OCI-LY3 (cell line): ENCODE measurements at regions not wholly inside any gene's neighbourhood (a gene's known extent, or its start where the extent isn't known, plus 50 kb on each side); places are given as distances from the start of the nearest gene placed in this dataset.

Experiments
- H2AFZ ChIP-seq: fragments of 200-600, 300-600 bp; shearing (Covaris generic); 2 replicates; pipeline ENCODE4 v1.6.0; 2014; ENCODE audit warnings: antibody characterized with exemption, low read depth, low read length
- H3K27ac ChIP-seq: fragments of 200-600, 300-600 bp; sonication (generic); 2 replicates; pipeline ENCODE4 v1.5.1; 2014; ENCODE audit warnings: mild to moderate bottlenecking, low read length, moderate library complexity, mixed read lengths
- H3K27me3 ChIP-seq: fragments of 200-600, 300-600 bp; sonication (generic); 2 replicates; pipeline ENCODE4 v1.6.1; 2014; ENCODE audit warnings: low read depth, low read length, mixed read lengths
- H3K36me3 ChIP-seq: fragments of 200-600, 300-600 bp; sonication (generic); replicated peaks from 2 replicates; pipeline ENCODE3; 2014; ENCODE audit warnings: low read depth, low read length, mixed read lengths
- H3K4me1 ChIP-seq: fragments of 300-600, 200-600 bp; sonication (generic); 2 replicates; pipeline ENCODE4 v1.6.1; 2014; ENCODE audit warnings: low read length, mixed read lengths
- H3K4me2 ChIP-seq: fragments of 200-600, 300-600 bp; sonication (generic); 2 replicates; pipeline ENCODE4 v1.6.1; 2014; ENCODE audit warnings: low read length, mixed read lengths
- H3K4me3 ChIP-seq: fragments of 300-600, 200-600 bp; sonication (generic); 2 replicates; pipeline ENCODE4 v1.5.1; 2014; ENCODE audit warnings: antibody characterized with exemption, mild to moderate bottlenecking, low read length, moderate library complexity
- H3K79me2 ChIP-seq: fragments of 300-600, 200-600 bp; shearing (Covaris generic); 2 replicates; pipeline ENCODE4 v1.6.1; 2014; ENCODE audit warnings: mild to moderate bottlenecking, low read length, mixed read lengths
- H3K9ac ChIP-seq: fragments of 300-600, 200-600 bp; shearing (Covaris generic); 2 replicates; pipeline ENCODE4 v1.6.0; 2014; ENCODE audit warnings: mild to moderate bottlenecking, low read length, moderate library complexity
- H3K9me3 ChIP-seq: fragments of 200-600, 300-600 bp; shearing (Covaris generic); 2 replicates; pipeline ENCODE4 v1.6.1; 2014; ENCODE audit warnings: low read length, mixed read lengths; ENCODE audit not compliant: insufficient read depth
- H4K20me1 ChIP-seq: fragments of 200-600, 300-600 bp; sonication (generic); 2 replicates; pipeline ENCODE4 v1.6.1; 2016; ENCODE audit warnings: low read length, mixed read lengths; ENCODE audit not compliant: insufficient read depth
- CTCF ChIP-seq: fragments of 200-600, 300-600 bp; sonication (generic); IDR thresholded peaks from 2 replicates; pipeline ENCODE4 v1.5.1; 2014; ENCODE audit warnings: antibody characterized with exemption, low read length, low read depth
- EZH2phosphoT487 ChIP-seq: fragments of 200-600 bp; shearing (Covaris generic); IDR thresholded peaks from 2 replicates; pipeline ENCODE4 v1.6.1; 2018; ENCODE audit warnings: antibody characterized with exemption, mixed run types, low read depth

- H3K79me2 ChIP-seq, result no peaks in the 10 kb centered on the region
- H2AFZ ChIP-seq, result no peak overlapping the region
- no peaks in the 10 kb centered on the region for H4K20me1 ChIP-seq
- no peak overlapping the region for H3K9ac ChIP-seq
- H3K4me2 ChIP-seq, result no peak overlapping the region
- H3K4me1 ChIP-seq, result no peaks in the 10 kb centered on the region
- no peaks in the 10 kb centered on the region for H3K36me3 ChIP-seq
- no peaks in the 10 kb centered on the region for H3K9me3 ChIP-seq
- H3K4me3 ChIP-seq, result no peak overlapping the region
- peaks cover 30% of the 10 kb centered on the region for H3K27me3 ChIP-seq
- TF ChIP-seq CTCF (no peak), EZH2phosphoT487 (no peak)
- no peak overlapping the region for H3K27ac ChIP-seq
These were observed 73.0 kb upstream of the EPHB3 start for GRCh38 chr3:184488577-184488976.

- H3K79me2 ChIP-seq, result no peaks in the 10 kb centered on the region
- no peak overlapping the region for H2AFZ ChIP-seq
- no peaks in the 10 kb centered on the region for H3K9me3 ChIP-seq
- H3K4me3 ChIP-seq, result no peak overlapping the region
- TF ChIP-seq CTCF (no peak), EZH2phosphoT487 (no peak)
- H3K27ac ChIP-seq, result no peak overlapping the region
- H3K27me3 ChIP-seq, result peaks cover 36% of the 10 kb centered on the region
- H3K4me2 ChIP-seq, result no peak overlapping the region
- H3K9ac ChIP-seq, result no peak overlapping the region
- H4K20me1 ChIP-seq, result no peaks in the 10 kb centered on the region
- H3K4me1 ChIP-seq, result no peaks in the 10 kb centered on the region
- H3K36me3 ChIP-seq, result no peaks in the 10 kb centered on the region
These were observed 72.2 kb upstream of the EPHB3 start for GRCh38 chr3:184489268-184489841.

- no peak overlapping the region for H3K4me3 ChIP-seq
- no peaks in the 10 kb centered on the region for H4K20me1 ChIP-seq
- H3K9me3 ChIP-seq, result no peaks in the 10 kb centered on the region
- no peaks in the 10 kb centered on the region for H3K79me2 ChIP-seq
- no peak overlapping the region for H3K9ac ChIP-seq
- no peak overlapping the region for H3K4me2 ChIP-seq
- peaks cover 30% of the 10 kb centered on the region for H3K27me3 ChIP-seq
- H3K36me3 ChIP-seq, result no peaks in the 10 kb centered on the region
- no peak overlapping the region for H2AFZ ChIP-seq
- no peak for TF ChIP-seq CTCF
- no peak for TF ChIP-seq EZH2phosphoT487
- H3K4me1 ChIP-seq, result no peaks in the 10 kb centered on the region
- H3K27ac ChIP-seq, result no peak overlapping the region
These were observed 70.5 kb upstream of the EPHB3 start for GRCh38 chr3:184491011-184491576.

- no peaks in the 10 kb centered on the region for H3K4me1 ChIP-seq
- H3K4me2 ChIP-seq, result no peak overlapping the region
- H3K4me3 ChIP-seq, result no peak overlapping the region
- TF ChIP-seq CTCF, result no peak
- TF ChIP-seq EZH2phosphoT487, result no peak
- H4K20me1 ChIP-seq, result no peaks in the 10 kb centered on the region
- H3K9me3 ChIP-seq, result no peaks in the 10 kb centered on the region
- no peak overlapping the region for H2AFZ ChIP-seq
- no peak overlapping the region for H3K9ac ChIP-seq
- no peaks in the 10 kb centered on the region for H3K79me2 ChIP-seq
- peaks cover 30% of the 10 kb centered on the region for H3K27me3 ChIP-seq
- H3K36me3 ChIP-seq, result no peaks in the 10 kb centered on the region
- H3K27ac ChIP-seq, result no peak overlapping the region
These were observed 69.5 kb upstream of the EPHB3 start for GRCh38 chr3:184491867-184492615.
